DOHH2 (cell line): ENCODE measurements at regions not wholly inside any gene's neighbourhood (a gene's known extent, or its start where the extent isn't known, plus 50 kb on each side); places are given as distances from the start of the nearest gene placed in this dataset.

Source experiments
- H3F3A ChIP-seq: fragments of 200-600 bp; sonication (generic), shearing (Covaris generic); 2 replicates; pipeline ENCODE4 v1.6.0; 2016; ENCODE audit warnings: antibody characterized with exemption, mild to moderate bottlenecking; ENCODE audit not compliant: control insufficient read depth, insufficient read depth
- H3K27ac ChIP-seq: fragments of 200-600 bp; sonication (generic); 2 replicates; pipeline ENCODE4 v1.5.1; 2014; ENCODE audit warnings: low read depth, mild to moderate bottlenecking, low read length, moderate library complexity
- H3K27me3 ChIP-seq: fragments of 200-600 bp; sonication (generic); 2 replicates; pipeline ENCODE4 v1.6.1; 2014; ENCODE audit warnings: mild to moderate bottlenecking, low read length, mixed read lengths; ENCODE audit not compliant: control insufficient read depth
- H3K36me3 ChIP-seq: fragments of 200-600 bp; sonication (generic); 2 replicates; pipeline ENCODE4 v1.6.1; 2014; ENCODE audit warnings: mild to moderate bottlenecking, low read length, moderate library complexity, mixed read lengths; ENCODE audit not compliant: control insufficient read depth
- H3K4me1 ChIP-seq: fragments of 200-600 bp; sonication (generic); 2 replicates; pipeline ENCODE4 v1.6.1; 2014; ENCODE audit warnings: mild to moderate bottlenecking, low read length, mixed read lengths; ENCODE audit not compliant: control insufficient read depth
- H3K4me2 ChIP-seq: fragments of 200-600 bp; sonication (generic); 2 replicates; pipeline ENCODE4 v1.6.0; 2014; ENCODE audit warnings: mild to moderate bottlenecking, low read length, moderate library complexity
- H3K4me3 ChIP-seq: fragments of 200-600 bp; sonication (generic); 2 replicates; pipeline ENCODE4 v1.5.1; 2014; ENCODE audit warnings: mild to moderate bottlenecking, low read length, mixed read lengths
- H3K79me2 ChIP-seq: fragments of 200-600 bp; sonication (generic); 2 replicates; pipeline ENCODE4 v1.6.1; 2014; ENCODE audit warnings: mild to moderate bottlenecking, low read length, mixed read lengths; ENCODE audit not compliant: control insufficient read depth
- H3K9me2 ChIP-seq: fragments of 200-600 bp; sonication (generic); replicated peaks from 2 replicates; pipeline ENCODE4 v1.6.1; 2014; ENCODE audit warnings: mild to moderate bottlenecking, low read length, mixed read lengths; ENCODE audit not compliant: control insufficient read depth
- H3K9me3 ChIP-seq: fragments of 200-600 bp; sonication (generic); 2 replicates; pipeline ENCODE4 v1.6.1; 2014; ENCODE audit warnings: antibody characterized with exemption, low read length, mixed read lengths; ENCODE audit not compliant: control insufficient read depth, insufficient read depth
- H4K20me1 ChIP-seq: fragments of 200-600 bp; sonication (generic); 2 replicates; pipeline ENCODE4 v1.6.0; 2014; ENCODE audit warnings: low read depth, mild to moderate bottlenecking, antibody characterized with exemption, low read length, moderate library complexity; ENCODE audit not compliant: control insufficient read depth, insufficient read depth
- EZH2phosphoT487 ChIP-seq: fragments of 200-600 bp; sonication (generic); IDR thresholded peaks from 2 replicates; pipeline ENCODE4 v1.6.1; 2017; ENCODE audit warnings: borderline replicate concordance, mild to moderate bottlenecking, antibody characterized with exemption, low read length, moderate library complexity, mixed read lengths
- TF ChIP-seq, protein P1 (sequence below): fragments of 200-600 bp; sonication (generic); IDR thresholded peaks from one replicate; pipeline ENCODE4 v1.5.1; 2014; ENCODE audit warnings: antibody characterized with exemption, mild to moderate bottlenecking, low read depth, low read length; ENCODE audit not compliant: poor library complexity, severe bottlenecking

DNA sequence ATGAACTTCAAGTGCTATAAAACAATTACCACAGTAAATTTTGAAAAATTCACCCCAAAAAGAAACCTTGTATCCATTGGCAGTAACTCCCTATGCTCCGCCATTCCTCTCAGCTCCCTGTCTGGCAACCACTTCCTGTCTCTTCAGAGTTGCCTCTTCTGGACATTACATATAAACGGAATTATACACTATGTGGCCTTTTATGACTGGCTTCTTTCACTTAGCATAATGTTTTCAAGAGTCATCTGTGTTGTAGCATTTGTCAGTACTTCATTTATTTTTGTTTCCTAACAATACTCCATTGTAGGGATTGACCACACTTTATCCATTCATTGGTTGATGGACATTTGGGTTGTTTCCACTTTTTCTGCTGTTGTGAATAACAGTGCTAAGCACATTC is 50.1 kb downstream of the CEP43 start:
- Histone ChIP-seq H3K4me2 (peak overlapping the region; percentile 85), H3K79me2 (no peaks in the 10 kb centered on the region), H3K4me3 (peak overlapping the region; percentile 5), H3K9me3 (no peaks in the 10 kb centered on the region), H4K20me1 (no peaks in the 10 kb centered on the region), H3F3A (peaks cover 10% of the 10 kb centered on the region), H3K4me1 (peaks cover 64% of the 10 kb centered on the region), H3K36me3 (no peaks in the 10 kb centered on the region), H3K27me3 (no peaks in the 10 kb centered on the region), H3K9me2 (no peaks in the 10 kb centered on the region), H3K27ac (peak overlapping the region; percentile 28)
- TF ChIP-seq EZH2phosphoT487 = no peak
- TF ChIP-seq, protein P1, sequence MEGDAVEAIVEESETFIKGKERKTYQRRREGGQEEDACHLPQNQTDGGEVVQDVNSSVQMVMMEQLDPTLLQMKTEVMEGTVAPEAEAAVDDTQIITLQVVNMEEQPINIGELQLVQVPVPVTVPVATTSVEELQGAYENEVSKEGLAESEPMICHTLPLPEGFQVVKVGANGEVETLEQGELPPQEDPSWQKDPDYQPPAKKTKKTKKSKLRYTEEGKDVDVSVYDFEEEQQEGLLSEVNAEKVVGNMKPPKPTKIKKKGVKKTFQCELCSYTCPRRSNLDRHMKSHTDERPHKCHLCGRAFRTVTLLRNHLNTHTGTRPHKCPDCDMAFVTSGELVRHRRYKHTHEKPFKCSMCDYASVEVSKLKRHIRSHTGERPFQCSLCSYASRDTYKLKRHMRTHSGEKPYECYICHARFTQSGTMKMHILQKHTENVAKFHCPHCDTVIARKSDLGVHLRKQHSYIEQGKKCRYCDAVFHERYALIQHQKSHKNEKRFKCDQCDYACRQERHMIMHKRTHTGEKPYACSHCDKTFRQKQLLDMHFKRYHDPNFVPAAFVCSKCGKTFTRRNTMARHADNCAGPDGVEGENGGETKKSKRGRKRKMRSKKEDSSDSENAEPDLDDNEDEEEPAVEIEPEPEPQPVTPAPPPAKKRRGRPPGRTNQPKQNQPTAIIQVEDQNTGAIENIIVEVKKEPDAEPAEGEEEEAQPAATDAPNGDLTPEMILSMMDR = no peak

DNA sequence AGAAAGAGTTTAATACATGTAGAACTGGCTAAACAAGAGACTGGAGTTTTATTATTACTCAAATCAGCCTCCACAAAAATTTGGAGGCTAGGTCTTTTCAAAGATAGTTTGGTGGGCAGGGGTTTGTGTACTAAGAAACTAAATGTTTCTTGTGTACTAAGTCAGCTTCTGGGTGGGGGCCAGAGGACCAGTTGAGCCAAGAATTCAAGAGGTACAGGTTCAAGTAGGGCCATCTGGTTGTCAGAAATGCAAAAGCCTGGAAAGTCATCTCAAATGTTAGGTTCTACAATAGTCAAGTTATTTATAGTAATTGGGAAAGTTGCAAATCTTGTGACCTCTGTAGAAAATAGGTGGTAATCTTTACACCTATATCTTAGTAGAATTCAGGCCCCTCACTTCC is 51.7 kb downstream of the CEP43 start:
- TF ChIP-seq, protein P1 = no peak
- no peak for TF ChIP-seq EZH2phosphoT487
- no peak overlapping the region for H3K4me3 ChIP-seq
- H3K9me3 ChIP-seq = no peaks in the 10 kb centered on the region
- no peaks in the 10 kb centered on the region for H3K27me3 ChIP-seq
- peaks cover 61% of the 10 kb centered on the region for H3K4me1 ChIP-seq
- H3K27ac ChIP-seq = no peak overlapping the region
- H4K20me1 ChIP-seq = no peaks in the 10 kb centered on the region
- H3K4me2 ChIP-seq = no peak overlapping the region
- H3K79me2 ChIP-seq = no peaks in the 10 kb centered on the region
- no peaks in the 10 kb centered on the region for H3K36me3 ChIP-seq
- H3K9me2 ChIP-seq = no peaks in the 10 kb centered on the region
- peaks cover 10% of the 10 kb centered on the region for H3F3A ChIP-seq

DNA sequence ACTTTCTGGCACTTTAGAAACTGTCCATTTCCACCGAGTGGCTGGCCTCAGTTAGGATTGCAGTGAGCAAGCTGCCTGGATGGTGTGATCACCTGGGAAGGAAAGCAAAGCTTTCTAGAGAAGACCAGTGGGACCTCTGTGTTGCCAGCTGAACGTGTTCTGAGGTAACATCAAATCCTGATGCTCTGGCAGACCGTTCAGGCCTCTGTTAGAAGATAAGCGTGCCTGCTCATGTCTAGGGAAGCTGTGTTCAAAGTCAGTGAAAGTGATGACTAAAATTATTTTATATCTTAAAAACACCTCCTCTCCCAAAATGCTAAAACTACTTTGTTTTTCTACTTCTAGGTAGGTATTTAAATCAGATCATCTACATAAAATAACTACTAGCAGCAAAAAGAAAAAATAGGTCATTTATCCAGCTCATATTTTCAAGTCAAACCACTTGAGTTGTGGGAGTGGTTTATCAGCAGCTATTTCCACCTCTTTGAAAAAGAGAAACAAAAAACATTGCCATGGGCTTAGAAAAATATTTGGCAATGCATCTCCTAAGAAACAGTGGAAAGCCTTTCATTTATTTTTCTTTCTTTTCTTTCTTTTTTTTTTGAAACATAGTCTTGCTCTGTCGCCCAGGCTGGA is 54.8 kb downstream of the CEP43 start:
- Histone ChIP-seq H3K4me1 (peaks cover 30% of the 10 kb centered on the region), H3K79me2 (no peaks in the 10 kb centered on the region), H3K4me3 (no peak overlapping the region), H4K20me1 (no peaks in the 10 kb centered on the region), H3K4me2 (no peak overlapping the region), H3K27ac (no peak overlapping the region), H3F3A (no peaks in the 10 kb centered on the region), H3K9me3 (no peaks in the 10 kb centered on the region), H3K36me3 (no peaks in the 10 kb centered on the region), H3K9me2 (no peaks in the 10 kb centered on the region), H3K27me3 (no peaks in the 10 kb centered on the region)
- no peak for TF ChIP-seq EZH2phosphoT487
- TF ChIP-seq, protein P1 = no peak
